GM21576 (cell line): ENCODE measurements at regions not wholly inside any gene's neighbourhood (a gene's known extent, or its start where the extent isn't known, plus 50 kb on each side); places are given as distances from the start of the nearest gene placed in this dataset.
"Not testable (repeated sequence)": the region's sequence is repeated elsewhere in the genome, so short reads cannot be mapped to it uniquely, and the experiment has no call there.

Experiments used
- ATAC-seq: cut with Tn5 transposase; IDR thresholded peaks from one replicate; pipeline ENCODE4 v1.9.1; 2021; ENCODE audit warnings: mild to moderate bottlenecking, moderate library complexity; ENCODE audit not compliant: unreplicated experiment

- ATAC-seq: no peak
These were observed 679.6 kb downstream of the MAT2B start for GRCh38 chr5:164185000-164185399.

- ATAC-seq: no peak
These were observed 681.1 kb downstream of the MAT2B start for GRCh38 chr5:164186550-164186949.

GRCh38 chr5:164187785-164188184 is 682.4 kb downstream of the MAT2B start:
- no peak for ATAC-seq

- ATAC-seq: no peak
These were observed 683.3 kb downstream of the MAT2B start for GRCh38 chr5:164188733-164189148.

- ATAC-seq: no peak
These were observed 685.8 kb downstream of the MAT2B start for GRCh38 chr5:164191240-164191639.

GRCh38 chr5:164202338-164202737 is 696.9 kb downstream of the MAT2B start:
- no peak for ATAC-seq

- ATAC-seq: no peak
These were observed 698.3 kb downstream of the MAT2B start for GRCh38 chr5:164203581-164204225.

- ATAC-seq: no peak
These were observed 699.0 kb downstream of the MAT2B start for GRCh38 chr5:164204338-164204946.

- no peak for ATAC-seq
These were observed 700.8 kb downstream of the MAT2B start for GRCh38 chr5:164206196-164206595.

GRCh38 chr5:164207646-164208045 is 702.2 kb downstream of the MAT2B start:
- ATAC-seq: no peak

GRCh38 chr5:164210491-164210890 is 705.1 kb downstream of the MAT2B start:
- no peak for ATAC-seq

- no peak for ATAC-seq
These were observed 709.3 kb downstream of the MAT2B start for GRCh38 chr5:164214698-164215097.

- ATAC-seq: no peak
These were observed 712.0 kb downstream of the MAT2B start for GRCh38 chr5:164217464-164217863.

GRCh38 chr5:164220522-164220921 is 715.1 kb downstream of the MAT2B start:
- no peak for ATAC-seq

GRCh38 chr5:164224236-164224635 is 718.8 kb downstream of the MAT2B start:
- no peak for ATAC-seq

GRCh38 chr5:164224772-164225171 is 719.4 kb downstream of the MAT2B start:
- no peak for ATAC-seq

GRCh38 chr5:164230341-164230740 is 724.9 kb downstream of the MAT2B start:
- no peak for ATAC-seq

- no peak for ATAC-seq
These were observed 728.4 kb downstream of the MAT2B start for GRCh38 chr5:164233791-164234190.

- no peak for ATAC-seq
These were observed 728.9 kb downstream of the MAT2B start for GRCh38 chr5:164234321-164234720.

- ATAC-seq: no peak
These were observed 730.0 kb downstream of the MAT2B start for GRCh38 chr5:164235300-164235891.

- no peak for ATAC-seq
These were observed 732.1 kb downstream of the MAT2B start for GRCh38 chr5:164237486-164237885.

- not testable (repeated sequence) for ATAC-seq
These were observed 746.4 kb downstream of the MAT2B start for GRCh38 chr5:164251781-164252180.
